Myocyte (in vitro differentiated cells): ENCODE measurements at regions not wholly inside any gene's neighbourhood (a gene's known extent, or its start where the extent isn't known, plus 50 kb on each side); places are given as distances from the start of the nearest gene placed in this dataset.
"Not testable (repeated sequence)": the region's sequence is repeated elsewhere in the genome, so short reads cannot be mapped to it uniquely, and the experiment has no call there.

ENCODE experiments used
- DNase-seq: peaks from one replicate; pipeline ENCODE4 v3.0.0-alpha.2; 2012; ENCODE audit warnings: low read depth

GRCh38 chr11:80315200-80315599 lies 874.4 kb upstream of the TENM4 start:
- no peak for DNase-seq

- DNase-seq, result no peak
These were observed 868.5 kb upstream of the TENM4 start for GRCh38 chr11:80309301-80309700.

GRCh38 chr11:80307676-80308075 lies 866.8 kb upstream of the TENM4 start:
- DNase-seq, result no peak

- no peak for DNase-seq
These were observed 857.2 kb upstream of the TENM4 start for GRCh38 chr11:80297858-80298632.

- no peak for DNase-seq
These were observed 852.5 kb upstream of the TENM4 start for GRCh38 chr11:80293293-80293692.

GRCh38 chr11:80284946-80285785 lies 844.3 kb upstream of the TENM4 start:
- DNase-seq, result no peak

- DNase-seq, result no peak
These were observed 841.8 kb upstream of the TENM4 start for GRCh38 chr11:80282643-80283042.

- no peak for DNase-seq
These were observed 840.4 kb upstream of the TENM4 start for GRCh38 chr11:80281194-80281593.

GRCh38 chr11:80280737-80281136 lies 839.9 kb upstream of the TENM4 start:
- DNase-seq, result no peak

- no peak for DNase-seq
These were observed 820.9 kb upstream of the TENM4 start for GRCh38 chr11:80261776-80262175.

- DNase-seq, result not testable (repeated sequence)
These were observed 816.6 kb upstream of the TENM4 start for GRCh38 chr11:80257319-80258015.

- DNase-seq, result no peak
These were observed 814.2 kb upstream of the TENM4 start for GRCh38 chr11:80255021-80255420.

GRCh38 chr11:80241766-80242165 lies 800.9 kb upstream of the TENM4 start:
- DNase-seq, result no peak

- no peak for DNase-seq
These were observed 799.4 kb upstream of the TENM4 start for GRCh38 chr11:80240245-80240644.

GRCh38 chr11:80239217-80239616 lies 798.4 kb upstream of the TENM4 start:
- no peak for DNase-seq

- DNase-seq, result no peak
These were observed 787.1 kb upstream of the TENM4 start for GRCh38 chr11:80227915-80228314.

- no peak for DNase-seq
These were observed 773.6 kb upstream of the TENM4 start for GRCh38 chr11:80214413-80214812.

GRCh38 chr11:80211673-80212072 lies 770.8 kb upstream of the TENM4 start:
- no peak for DNase-seq

GRCh38 chr11:80204021-80204420 lies 763.2 kb upstream of the TENM4 start:
- no peak for DNase-seq

- DNase-seq, result no peak
These were observed 756.2 kb upstream of the TENM4 start for GRCh38 chr11:80196932-80197554.

- no peak for DNase-seq
These were observed 755.2 kb upstream of the TENM4 start for GRCh38 chr11:80196041-80196440.

- DNase-seq, result no peak
These were observed 753.8 kb upstream of the TENM4 start for GRCh38 chr11:80194625-80195024.
